HG02798 (cell line): ENCODE measurements at regions not wholly inside any gene's neighbourhood (a gene's known extent, or its start where the extent isn't known, plus 50 kb on each side); places are given as distances from the start of the nearest gene placed in this dataset.
"Not testable (repeated sequence)": the region's sequence is repeated elsewhere in the genome, so short reads cannot be mapped to it uniquely, and the experiment has no call there.

Experiments
- ATAC-seq: cut with Tn5 transposase; IDR thresholded peaks from one replicate; pipeline ENCODE4 v1.9.1; 2021; ENCODE audit warnings: mild to moderate bottlenecking; ENCODE audit not compliant: unreplicated experiment, poor library complexity

DNA sequence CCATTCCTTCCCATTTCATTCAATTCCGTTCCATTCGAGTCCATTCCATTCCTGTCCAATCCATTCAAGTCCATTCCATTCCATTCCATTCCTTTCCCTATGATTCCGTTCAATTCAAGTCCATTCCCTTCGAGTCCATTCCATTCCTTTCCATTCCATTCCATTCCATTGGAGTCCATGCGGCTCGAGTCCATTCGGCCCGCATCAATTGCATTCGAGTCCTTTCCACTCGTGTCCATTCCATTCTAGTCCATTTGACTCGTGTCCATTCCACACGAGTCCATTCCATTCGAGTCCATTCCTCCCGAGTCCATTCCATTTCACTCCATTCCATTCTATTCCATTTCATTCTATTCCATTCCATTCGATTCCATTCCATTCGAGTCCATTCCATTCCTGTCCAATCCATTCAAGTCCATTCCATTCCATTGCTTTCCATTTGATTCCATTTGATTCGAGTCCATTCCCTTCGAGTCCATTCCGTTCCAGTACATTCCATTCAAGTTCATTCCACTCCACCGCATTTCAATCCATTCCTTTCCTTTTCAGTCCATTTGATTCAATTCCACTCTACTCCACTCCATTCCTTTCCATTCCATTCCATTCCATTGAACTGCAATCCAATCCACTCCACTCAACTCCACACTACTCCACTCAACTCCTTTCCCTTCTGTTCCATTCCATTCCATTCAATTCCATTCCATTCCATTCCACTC lies 2565.9 kb upstream of the TPTE start:
- ATAC-seq = not testable (repeated sequence)

- not testable (repeated sequence) for ATAC-seq
These were observed 2565.3 kb upstream of the TPTE start for GRCh38 chr21:7956074-7956452.

GRCh38 chr21:7956998-7957712 lies 2564.2 kb upstream of the TPTE start:
- not testable (repeated sequence) for ATAC-seq

DNA sequence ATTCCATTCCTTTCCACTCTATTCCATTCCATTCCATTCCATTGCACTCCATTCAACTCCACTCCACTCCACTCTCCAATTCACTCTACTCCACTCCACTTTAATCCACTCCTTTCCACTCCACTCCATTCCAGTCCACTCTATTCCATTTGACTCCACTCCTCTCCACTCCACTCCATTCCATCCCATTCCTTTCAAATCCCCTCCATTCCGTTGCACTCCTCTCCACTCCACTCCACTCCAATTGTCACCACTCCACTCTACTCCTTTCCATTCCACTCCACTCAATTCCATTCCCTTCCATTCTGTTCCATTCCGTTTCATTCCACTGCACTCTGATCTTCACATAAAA lies 2563.7 kb upstream of the TPTE start:
- ATAC-seq = no peak
